NT2/D1 (cell line): ENCODE measurements at regions not wholly inside any gene's neighbourhood (a gene's known extent, or its start where the extent isn't known, plus 50 kb on each side); places are given as distances from the start of the nearest gene placed in this dataset.
"Not testable (repeated sequence)": the region's sequence is repeated elsewhere in the genome, so short reads cannot be mapped to it uniquely, and the experiment has no call there.

Experiments
- DNase-seq: peaks from one replicate; pipeline ENCODE4 v3.0.0-alpha.2; 2011; ENCODE audit warnings: low read depth, low spot score
- H3K27me3 ChIP-seq: 2 replicates; pipeline ENCODE4 v1.6.0; 2011; ENCODE audit warnings: mild to moderate bottlenecking; ENCODE audit not compliant: insufficient read length, insufficient read depth
- H3K36me3 ChIP-seq: 2 replicates; pipeline ENCODE4 v1.6.1; 2011; ENCODE audit warnings: mild to moderate bottlenecking, low read length, mixed read lengths; ENCODE audit not compliant: insufficient read depth, insufficient read length
- H3K4me1 ChIP-seq: 2 replicates; pipeline ENCODE4 v1.5.1; 2011; ENCODE audit not compliant: insufficient read depth, insufficient read length
- H3K4me3 ChIP-seq: 2 replicates; pipeline ENCODE4 v1.5.1; 2011; ENCODE audit warnings: low read depth; ENCODE audit not compliant: insufficient read length
- H3K9ac ChIP-seq: 2 replicates; pipeline ENCODE4 v1.6.0; 2011; ENCODE audit warnings: low read depth; ENCODE audit not compliant: insufficient read length
- H3K9me3 ChIP-seq: 2 replicates; pipeline ENCODE4 v1.5.1; 2011; ENCODE audit warnings: mild to moderate bottlenecking, low read length; ENCODE audit not compliant: insufficient read depth
- SUZ12 ChIP-seq: IDR thresholded peaks from 2 replicates; pipeline ENCODE4 v1.6.1; 2011; ENCODE audit not compliant: insufficient read length, insufficient read depth; ENCODE audit errors: extremely low read depth
- YY1 ChIP-seq: IDR thresholded peaks from 2 replicates; pipeline ENCODE4 v1.6.1; 2011; ENCODE audit not compliant: insufficient read length, insufficient read depth
- ZNF274 ChIP-seq: IDR thresholded peaks from 2 replicates; pipeline ENCODE4 v1.6.1; 2011; ENCODE audit warnings: mild to moderate bottlenecking, low read depth, low read length

DNA sequence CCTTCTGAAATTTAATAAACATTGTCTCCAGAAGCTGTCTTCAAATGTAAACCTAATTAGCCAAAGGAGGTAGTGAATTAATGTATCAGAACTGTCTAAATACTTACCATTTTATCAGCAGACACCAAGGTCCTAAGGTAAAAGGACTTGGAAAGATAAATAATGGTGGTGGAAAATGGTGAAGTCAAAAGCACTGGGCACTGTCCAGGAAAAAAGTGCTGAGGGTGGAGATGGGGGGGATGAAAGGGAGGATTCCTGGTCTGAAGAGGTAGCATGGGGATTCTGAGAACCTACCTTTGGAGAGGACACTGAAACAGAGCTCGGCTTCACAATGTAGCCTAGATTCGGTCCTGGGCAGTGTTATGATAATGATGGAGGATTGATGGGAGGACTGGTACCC, 149.0 kb upstream of the DPH6 start:
- DNase-seq = no peak
- H3K9ac ChIP-seq = no peak overlapping the region

DNA sequence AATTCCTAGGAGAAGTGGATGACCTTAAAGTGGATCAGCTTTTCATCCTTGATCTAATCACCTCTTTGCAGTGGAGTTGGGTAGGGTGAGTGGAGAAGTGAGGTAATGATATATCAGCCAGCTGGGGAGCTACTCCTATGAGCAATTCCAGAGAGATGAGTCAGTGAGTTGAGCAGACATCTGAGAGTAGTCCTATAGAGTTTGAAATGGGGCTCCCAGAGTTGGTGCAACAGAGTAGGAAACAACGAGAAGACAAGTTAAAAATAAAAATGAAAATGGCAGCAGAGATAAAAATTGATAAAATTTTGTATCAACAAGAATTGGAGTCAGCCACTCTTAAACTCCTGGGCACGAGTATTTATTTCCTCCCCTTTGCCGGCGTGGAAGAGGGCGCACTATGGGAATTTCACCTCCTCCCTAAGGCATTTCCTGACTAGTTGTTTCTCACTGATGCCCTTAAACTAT, 150.8 kb upstream of the DPH6 start:
- Histone ChIP-seq H3K4me3 (no peak overlapping the region), H3K36me3 (no peaks in the 10 kb centered on the region), H3K9me3 (no peaks in the 10 kb centered on the region), H3K9ac (no peak overlapping the region), H3K4me1 (no peaks in the 10 kb centered on the region), H3K27me3 (no peaks in the 10 kb centered on the region)
- TF ChIP-seq YY1 = no peak
- no peak for TF ChIP-seq ZNF274
- TF ChIP-seq SUZ12 = no peak
- DNase-seq = peak; percentile 25

More for the DNA sequence above, 149.0 kb upstream of the DPH6 start:
- no peaks in the 10 kb centered on the region for H3K27me3 ChIP-seq
- no peaks in the 10 kb centered on the region for H3K36me3 ChIP-seq
- no peak for TF ChIP-seq YY1
- TF ChIP-seq ZNF274 = no peak
- TF ChIP-seq SUZ12 = no peak
- no peaks in the 10 kb centered on the region for H3K4me1 ChIP-seq
- H3K9me3 ChIP-seq = no peaks in the 10 kb centered on the region
- no peak overlapping the region for H3K4me3 ChIP-seq

DNA sequence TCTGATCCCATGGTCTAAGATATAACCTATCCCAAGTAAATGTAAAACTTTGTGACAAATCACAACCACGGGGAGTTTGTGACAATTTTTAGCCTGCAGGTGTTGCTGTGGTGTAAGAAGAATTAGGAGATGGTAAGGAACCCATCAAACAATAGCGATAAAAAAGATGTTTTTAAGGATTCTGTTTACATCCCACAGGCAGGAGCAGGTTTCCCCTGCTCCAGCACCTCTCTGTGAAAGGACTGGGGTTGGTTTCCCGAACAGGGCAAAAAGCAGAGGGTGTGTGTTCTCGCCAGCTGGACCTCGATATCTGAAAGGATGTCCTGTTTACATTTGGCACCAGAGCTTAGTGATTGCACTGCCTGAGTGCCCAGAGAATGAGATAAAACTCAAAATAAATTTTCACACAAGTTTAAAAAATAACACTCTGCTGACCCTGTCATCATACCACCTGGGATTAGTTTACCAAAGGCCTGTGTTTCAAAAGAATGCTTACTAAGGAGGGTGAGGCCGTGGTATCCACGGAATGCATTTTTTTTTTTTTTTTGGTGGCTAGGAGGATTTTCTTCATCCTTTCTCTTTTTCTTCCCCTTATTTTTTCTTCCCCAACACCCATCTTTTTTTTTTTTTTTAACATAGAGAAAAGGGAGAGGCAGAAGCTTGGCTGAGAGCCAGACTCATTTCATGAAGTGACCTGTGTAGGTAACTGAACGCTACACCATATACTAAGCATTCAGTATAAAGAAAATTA, 151.8 kb upstream of the DPH6 start:
- Histone ChIP-seq H3K9me3 (no peaks in the 10 kb centered on the region), H3K9ac (no peak overlapping the region), H3K27me3 (no peaks in the 10 kb centered on the region), H3K36me3 (no peaks in the 10 kb centered on the region), H3K4me3 (no peak overlapping the region), H3K4me1 (no peaks in the 10 kb centered on the region)
- TF ChIP-seq SUZ12 (no peak), ZNF274 (no peak), YY1 (no peak)
- no peak for DNase-seq

DNA sequence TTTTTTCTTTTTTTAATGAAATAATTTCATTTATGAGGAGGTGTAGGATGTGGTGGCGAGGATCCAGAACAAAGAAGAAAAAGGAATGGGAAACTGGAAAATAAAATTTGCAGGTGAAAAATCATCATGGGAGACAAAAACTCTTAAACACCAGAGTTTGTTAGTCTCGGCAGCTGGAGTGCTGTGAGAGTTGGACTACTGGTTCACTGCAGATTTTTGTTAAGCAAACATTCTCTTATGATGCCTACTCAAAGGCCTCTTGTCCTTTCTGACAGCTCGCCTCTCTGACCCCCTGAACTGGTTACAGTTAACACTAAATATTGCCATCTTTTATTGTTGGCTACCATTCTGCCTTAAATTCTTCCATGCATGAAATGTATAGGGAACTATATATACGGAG, 152.4 kb upstream of the DPH6 start:
- TF ChIP-seq YY1 = no peak
- no peak for TF ChIP-seq SUZ12
- Histone ChIP-seq H3K4me1 (no peaks in the 10 kb centered on the region), H3K27me3 (no peaks in the 10 kb centered on the region), H3K36me3 (no peaks in the 10 kb centered on the region), H3K4me3 (no peak overlapping the region), H3K9me3 (no peaks in the 10 kb centered on the region), H3K9ac (no peak overlapping the region)
- no peak for DNase-seq

DNA sequence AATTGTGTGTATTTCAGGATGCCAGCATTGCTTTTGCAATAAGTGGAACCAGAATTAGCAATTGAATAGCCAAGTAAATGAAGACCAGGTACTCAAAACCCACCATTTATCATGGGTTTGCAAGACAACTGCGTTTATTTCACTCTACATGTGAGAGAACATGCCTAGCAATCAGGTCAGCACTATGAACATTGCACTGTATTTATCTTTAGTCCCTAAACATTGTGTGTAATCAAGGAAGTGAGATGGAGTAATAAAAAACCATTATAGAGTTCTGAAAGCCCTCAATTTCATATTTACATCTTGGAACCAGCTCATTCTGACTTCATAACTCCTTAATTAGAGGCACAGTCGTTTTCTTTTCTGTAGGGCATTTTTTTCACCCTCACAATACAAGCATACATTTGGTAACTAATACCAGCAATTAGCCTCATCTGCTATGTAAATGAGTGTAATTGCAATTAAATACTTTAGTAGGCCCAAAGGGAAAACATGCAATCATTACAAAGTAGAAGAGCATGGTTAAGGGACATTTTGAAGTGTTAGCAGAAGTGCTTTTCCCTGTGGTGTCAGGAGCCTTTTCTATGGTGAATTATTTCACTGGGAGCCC, 153.1 kb upstream of the DPH6 start:
- H3K27me3 ChIP-seq = no peaks in the 10 kb centered on the region
- no peaks in the 10 kb centered on the region for H3K9me3 ChIP-seq
- H3K4me3 ChIP-seq = no peak overlapping the region
- DNase-seq = no peak
- TF ChIP-seq ZNF274 (no peak), YY1 (no peak), SUZ12 (no peak)
- no peak overlapping the region for H3K9ac ChIP-seq
- no peaks in the 10 kb centered on the region for H3K4me1 ChIP-seq
- H3K36me3 ChIP-seq = no peaks in the 10 kb centered on the region

DNA sequence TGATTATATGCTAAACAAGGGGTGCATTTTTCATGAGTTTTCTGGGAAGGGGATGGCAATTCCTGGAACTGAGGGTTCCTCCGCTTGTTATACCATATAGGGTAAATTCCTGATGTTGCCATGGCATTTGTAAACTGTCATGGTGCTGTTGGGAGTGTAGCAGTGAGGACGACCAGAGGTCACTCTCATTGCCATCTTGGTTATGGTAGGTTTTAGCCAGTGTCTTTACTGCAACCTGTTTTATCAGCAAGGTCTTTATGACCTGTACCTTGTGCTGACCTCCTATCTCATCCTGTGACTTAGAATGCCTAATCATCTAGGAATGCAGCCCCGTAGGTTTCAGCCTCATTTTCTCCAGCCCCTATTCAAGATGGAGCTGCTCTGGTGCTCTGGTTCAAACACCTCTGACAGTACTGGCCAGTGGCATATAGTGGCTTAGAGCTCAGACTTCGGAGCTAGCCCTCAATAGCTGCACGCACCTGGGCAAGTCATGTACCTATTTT, 154.2 kb upstream of the DPH6 start:
- H3K36me3 ChIP-seq, H3K4me1 ChIP-seq, DNase-seq, H3K9me3 ChIP-seq, H3K4me3 ChIP-seq, H3K27me3 ChIP-seq, H3K9ac ChIP-seq: not testable (repeated sequence)

DNA sequence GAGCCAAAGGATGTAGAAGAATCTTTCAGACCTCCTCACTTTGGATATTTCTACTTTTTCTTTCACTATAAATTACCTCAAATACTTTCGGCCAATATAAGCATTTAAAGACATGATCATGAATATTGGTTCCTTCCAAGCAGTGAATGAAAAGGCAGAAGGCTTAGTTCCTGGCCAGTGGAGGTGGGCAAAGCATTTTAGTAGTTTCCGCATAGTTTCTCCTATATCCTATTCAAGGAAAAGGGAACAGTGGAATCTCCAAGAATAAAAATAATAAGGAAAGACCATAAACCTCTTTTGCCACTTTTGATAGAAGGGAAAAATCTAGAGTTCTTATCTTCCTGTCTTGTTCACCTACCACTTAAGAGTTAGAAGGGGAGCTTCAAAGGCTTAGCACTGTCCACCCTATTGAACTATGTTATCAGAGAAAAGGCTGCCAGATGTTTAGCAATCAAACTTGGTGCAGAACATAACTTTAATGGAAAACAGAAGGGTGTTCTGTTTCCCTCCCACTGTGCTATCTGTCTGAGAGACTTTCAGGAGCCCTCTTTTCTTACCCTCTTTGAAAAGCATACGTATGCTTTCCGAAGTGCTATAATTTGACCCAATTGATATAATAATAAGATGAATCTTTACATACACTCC, 155.6 kb upstream of the DPH6 start:
- H3K4me1 ChIP-seq = no peaks in the 10 kb centered on the region
- TF ChIP-seq ZNF274 (no peak), YY1 (no peak), SUZ12 (no peak)
- H3K27me3 ChIP-seq = no peaks in the 10 kb centered on the region
- no peak overlapping the region for H3K9ac ChIP-seq
- H3K4me3 ChIP-seq = no peak overlapping the region
- no peaks in the 10 kb centered on the region for H3K9me3 ChIP-seq
- no peaks in the 10 kb centered on the region for H3K36me3 ChIP-seq
- no peak for DNase-seq
